NCI-H1694 treated with DMSO at 0.1 percent for 48 hours (cell line): ENCODE measurements at regions not wholly inside any gene's neighbourhood (a gene's known extent, or its start where the extent isn't known, plus 50 kb on each side); places are given as distances from the start of the nearest gene placed in this dataset.

ENCODE experiments used
- DNase-seq: peaks from one replicate; lab custom pipeline; 2025; lab: John Stamatoyannopoulos, UW

GRCh38 chr6:122066200-122066599 lies 333.3 kb upstream of the HSF2 start:
- no peak for DNase-seq

- DNase-seq: no peak
Observed at GRCh38 chr6:122068291-122068769, 331.1 kb upstream of the HSF2 start.

- no peak for DNase-seq
Observed at GRCh38 chr6:122069932-122070331, 329.5 kb upstream of the HSF2 start.

GRCh38 chr6:122072014-122072647 lies 327.3 kb upstream of the HSF2 start:
- DNase-seq: no peak

- no peak for DNase-seq
Observed at GRCh38 chr6:122075084-122075838, 324.2 kb upstream of the HSF2 start.

- no peak for DNase-seq
Observed at GRCh38 chr6:122075917-122076316, 323.5 kb upstream of the HSF2 start.

GRCh38 chr6:122077603-122078002 lies 321.8 kb upstream of the HSF2 start:
- DNase-seq: no peak

- no peak for DNase-seq
Observed at GRCh38 chr6:122078481-122078880, 321.0 kb upstream of the HSF2 start.

- no peak for DNase-seq
Observed at GRCh38 chr6:122079916-122080315, 319.5 kb upstream of the HSF2 start.

GRCh38 chr6:122081921-122082320 lies 317.5 kb upstream of the HSF2 start:
- DNase-seq: no peak

- DNase-seq: no peak
Observed at GRCh38 chr6:122082370-122082769, 317.1 kb upstream of the HSF2 start.

- DNase-seq: no peak
Observed at GRCh38 chr6:122092366-122092765, 307.1 kb upstream of the HSF2 start.

- DNase-seq: no peak
Observed at GRCh38 chr6:122098201-122098678, 301.2 kb upstream of the HSF2 start.

- no peak for DNase-seq
Observed at GRCh38 chr6:122102026-122102425, 297.4 kb upstream of the HSF2 start.

GRCh38 chr6:122107256-122107852 lies 292.1 kb upstream of the HSF2 start:
- no peak for DNase-seq

- no peak for DNase-seq
Observed at GRCh38 chr6:122109075-122109474, 290.4 kb upstream of the HSF2 start.

GRCh38 chr6:122114717-122115116 lies 284.7 kb upstream of the HSF2 start:
- DNase-seq: no peak

GRCh38 chr6:122116119-122116834 lies 283.2 kb upstream of the HSF2 start:
- no peak for DNase-seq

- no peak for DNase-seq
Observed at GRCh38 chr6:122116835-122117627, 282.4 kb upstream of the HSF2 start.

- no peak for DNase-seq
Observed at GRCh38 chr6:122118945-122119506, 280.4 kb upstream of the HSF2 start.

GRCh38 chr6:122122202-122122601 lies 277.2 kb upstream of the HSF2 start:
- DNase-seq: no peak
